ENCODE measurements at regions not wholly inside any gene's neighbourhood (a gene's known extent, or its start where the extent isn't known, plus 50 kb on each side); places are given as distances from the start of the nearest gene placed in this dataset.

DNA sequence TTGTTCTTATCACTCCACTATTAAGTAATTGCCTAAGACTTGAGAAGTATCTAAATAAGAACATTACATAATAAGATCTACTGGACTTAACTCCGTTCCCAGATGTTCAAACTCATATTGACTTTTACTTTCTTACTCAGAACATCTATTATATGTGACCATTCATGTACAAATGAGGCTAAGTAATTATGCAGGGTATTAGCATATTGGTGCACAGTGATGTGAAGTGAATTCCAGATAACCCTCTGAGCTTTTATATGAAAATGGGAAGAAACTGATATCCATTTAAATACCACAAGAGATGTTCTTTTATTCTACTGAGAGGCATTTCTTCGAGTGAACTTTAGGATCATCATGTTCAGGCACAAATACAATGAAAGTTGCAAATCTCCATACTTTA, 135.7 kb downstream of the ZPLD1 start:
- TF ChIP-seq, protein P1, sequence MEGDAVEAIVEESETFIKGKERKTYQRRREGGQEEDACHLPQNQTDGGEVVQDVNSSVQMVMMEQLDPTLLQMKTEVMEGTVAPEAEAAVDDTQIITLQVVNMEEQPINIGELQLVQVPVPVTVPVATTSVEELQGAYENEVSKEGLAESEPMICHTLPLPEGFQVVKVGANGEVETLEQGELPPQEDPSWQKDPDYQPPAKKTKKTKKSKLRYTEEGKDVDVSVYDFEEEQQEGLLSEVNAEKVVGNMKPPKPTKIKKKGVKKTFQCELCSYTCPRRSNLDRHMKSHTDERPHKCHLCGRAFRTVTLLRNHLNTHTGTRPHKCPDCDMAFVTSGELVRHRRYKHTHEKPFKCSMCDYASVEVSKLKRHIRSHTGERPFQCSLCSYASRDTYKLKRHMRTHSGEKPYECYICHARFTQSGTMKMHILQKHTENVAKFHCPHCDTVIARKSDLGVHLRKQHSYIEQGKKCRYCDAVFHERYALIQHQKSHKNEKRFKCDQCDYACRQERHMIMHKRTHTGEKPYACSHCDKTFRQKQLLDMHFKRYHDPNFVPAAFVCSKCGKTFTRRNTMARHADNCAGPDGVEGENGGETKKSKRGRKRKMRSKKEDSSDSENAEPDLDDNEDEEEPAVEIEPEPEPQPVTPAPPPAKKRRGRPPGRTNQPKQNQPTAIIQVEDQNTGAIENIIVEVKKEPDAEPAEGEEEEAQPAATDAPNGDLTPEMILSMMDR (IDR thresholded peaks at IDR 0.05; ENCODE audit: low read length) = no peak
- no peak for TF ChIP-seq EZH2 (optimal IDR thresholded peaks at IDR 0.05; ENCODE audit: low read depth, low read length)
- TF ChIP-seq EZH2phosphoT487 (IDR thresholded peaks at IDR 0.05; ENCODE audit: low read length) = no peak

All from MM.1S (cell line).